H1 (cell line): ENCODE measurements at regions not wholly inside any gene's neighbourhood (a gene's known extent, or its start where the extent isn't known, plus 50 kb on each side); places are given as distances from the start of the nearest gene placed in this dataset.

Experiments
- CTCF ChIA-PET: fragments of 300-600 bp; sonication (Branson Sonifier 250); formaldehyde crosslinking; loops from one replicate; lab custom pipeline; 2021; ENCODE audit not compliant: partially characterized antibody; lab: Charles Lee
- POLR2A ChIA-PET: fragments of 300-600 bp; sonication (Branson Sonifier 250); formaldehyde crosslinking; loops from one replicate; lab custom pipeline; 2021; ENCODE audit warnings: inconsistent platforms; ENCODE audit not compliant: partially characterized antibody; lab: Charles Lee
- DNase-seq, 2 experiments: peaks; one replicate each; pipeline versions ENCODE4 v3.0.0 to v3.0.0-alpha.2; 2010 to 2022; ENCODE audit warnings: low spot score in 2 of 2, low read depth in 1 of 2, mixed read lengths in 1 of 2
- FAIRE-seq: peaks from 2 replicates; lab custom pipeline; 2011; peaks lifted over from hg19 to GRCh38; lab: Jason Lieb, UNC
- H2AFZ ChIP-seq: 2 replicates; pipeline ENCODE4 v1.8.1; 2012; ENCODE audit warnings: low read length, inconsistent platforms
- H2AK5ac ChIP-seq: 2 replicates; pipeline ENCODE4 v1.6.1; 2013; ENCODE audit warnings: low read depth, low read length
- H2BK120ac ChIP-seq: replicated peaks from 2 replicates; pipeline ENCODE3; 2013; ENCODE audit warnings: low read depth, low read length, inconsistent platforms
- H2BK12ac ChIP-seq: 2 replicates; pipeline ENCODE4 v1.6.1; 2013; ENCODE audit warnings: low read depth, low read length
- H2BK15ac ChIP-seq: 2 replicates; pipeline ENCODE4 v1.6.1; 2013; ENCODE audit warnings: low read length
- H2BK20ac ChIP-seq: 2 replicates; pipeline ENCODE4 v1.6.1; 2013; ENCODE audit warnings: low read length
- H2BK5ac ChIP-seq: 2 replicates; pipeline ENCODE4 v1.6.1; 2013; ENCODE audit warnings: low read depth, low read length
- H3K14ac ChIP-seq: 2 replicates; pipeline ENCODE4 v1.6.1; 2013; ENCODE audit warnings: inconsistent platforms; ENCODE audit not compliant: insufficient read length
- H3K18ac ChIP-seq: 2 replicates; pipeline ENCODE4 v1.6.1; 2013; ENCODE audit warnings: low read length; ENCODE audit errors: extremely low read depth
- H3K23ac ChIP-seq: 2 replicates; pipeline ENCODE4 v1.6.1; 2013; ENCODE audit warnings: inconsistent platforms; ENCODE audit not compliant: insufficient read length
- H3K23me2 ChIP-seq: 2 replicates; pipeline ENCODE4 v1.6.1; 2013; ENCODE audit warnings: low read depth, low read length
- H3K27ac ChIP-seq: 2 replicates; pipeline ENCODE4 v1.6.1; 2011; ENCODE audit warnings: low read depth, low read length, inconsistent platforms
- H3K27me3 ChIP-seq, 4 experiments: replicated peaks in 1 of 4; 1 replicate in 1 of 4; 2 replicates in 3 of 4; pipeline versions ENCODE4 v1.6.1 to v1.8.1; 2011 to 2013; ENCODE audit warnings: low read length in 3 of 4, mild to moderate bottlenecking in 3 of 4, inconsistent platforms in 2 of 4, mixed read lengths in 2 of 4, moderate library complexity in 1 of 4; ENCODE audit not compliant: control insufficient read depth in 3 of 4, insufficient read depth in 3 of 4; ENCODE audit errors: extremely low read depth in 1 of 4
- H3K36me3 ChIP-seq, 4 experiments: 2 replicates each; pipeline versions ENCODE4 v1.6.1 to v1.8.1; 2011 to 2013; ENCODE audit warnings: mild to moderate bottlenecking in 4 of 4, low read length in 3 of 4, moderate library complexity in 2 of 4, control low read depth in 1 of 4, inconsistent platforms in 1 of 4; ENCODE audit not compliant: insufficient read depth in 4 of 4, control insufficient read depth in 2 of 4
- H3K4ac ChIP-seq: replicated peaks from 2 replicates; pipeline ENCODE3; 2013; ENCODE audit warnings: low read length, low read depth, mixed read lengths, inconsistent platforms; ENCODE audit not compliant: insufficient read length
- H3K4me1 ChIP-seq, 4 experiments: replicated peaks in 1 of 4; 1 replicate in 1 of 4; 2 replicates in 3 of 4; pipeline versions ENCODE4 v1.6.1 to v1.8.1; 2011 to 2013; ENCODE audit warnings: low read length in 3 of 4, inconsistent platforms in 2 of 4, mixed read lengths in 1 of 4; ENCODE audit not compliant: insufficient read depth in 4 of 4, control insufficient read depth in 3 of 4
- H3K4me2 ChIP-seq, 2 experiments: 2 replicates each; pipeline versions ENCODE4 v1.6.1 to v1.8.1; 2011 to 2013; ENCODE audit warnings: low read depth in 2 of 2, low read length in 2 of 2, control low read depth in 1 of 2, inconsistent platforms in 1 of 2, mild to moderate bottlenecking in 1 of 2; ENCODE audit not compliant: insufficient read depth in 1 of 2
- H3K4me3 ChIP-seq, 4 experiments: fragments of 200-600, 300-600 bp in 1 of 4; sonication (generic), shearing (Covaris generic), sonication (Bioruptor Twin) in 1 of 4; 2 replicates each; pipeline versions ENCODE4 v1.5.1 to v1.8.1; 2011 to 2016; ENCODE audit warnings: low read length in 4 of 4, low read depth in 3 of 4, control low read depth in 2 of 4, inconsistent platforms in 2 of 4, mild to moderate bottlenecking in 2 of 4, mixed read lengths in 1 of 4, moderate library complexity in 1 of 4; ENCODE audit not compliant: insufficient read depth in 2 of 4; ENCODE audit errors: extremely low read depth in 1 of 4
- H3K56ac ChIP-seq: replicated peaks from 2 replicates; pipeline ENCODE3; 2013; ENCODE audit warnings: low read depth, mild to moderate bottlenecking, mixed read lengths, low read length, inconsistent platforms; ENCODE audit not compliant: insufficient read length
- H3K79me1 ChIP-seq: 2 replicates; pipeline ENCODE4 v1.6.1; 2013; ENCODE audit warnings: low read depth, low read length, control low read depth
- H3K79me2 ChIP-seq, 2 experiments: 2 replicates each; pipeline versions ENCODE4 v1.6.1 to v1.8.1; 2012 to 2013; ENCODE audit warnings: low read length in 2 of 2, mild to moderate bottlenecking in 2 of 2, inconsistent platforms in 1 of 2; ENCODE audit not compliant: insufficient read depth in 2 of 2, control insufficient read depth in 1 of 2
- H3K9ac ChIP-seq, 4 experiments: replicated peaks in 1 of 4; 1 replicate in 1 of 4; 2 replicates in 3 of 4; pipeline versions ENCODE4 v1.6.1 to v1.8.1; 2011 to 2013; ENCODE audit warnings: low read depth in 3 of 4, low read length in 3 of 4, control low read depth in 2 of 4, mild to moderate bottlenecking in 2 of 4, moderate library complexity in 2 of 4, inconsistent platforms in 1 of 4; ENCODE audit errors: extremely low read depth in 1 of 4
- H3K9me3 ChIP-seq, 2 experiments: 2 replicates each; pipeline versions ENCODE4 v1.6.1 to v1.8.1; 2012 to 2013; ENCODE audit warnings: mild to moderate bottlenecking in 2 of 2, moderate library complexity in 2 of 2, control low read depth in 1 of 2, inconsistent platforms in 1 of 2, low read depth in 1 of 2, low read length in 1 of 2, mixed read lengths in 1 of 2; ENCODE audit not compliant: insufficient read depth in 2 of 2
- H4K20me1 ChIP-seq, 2 experiments: replicated peaks in 1 of 2; 2 replicates each; pipeline versions ENCODE3 to v1.8.1; 2011 to 2013; ENCODE audit warnings: inconsistent platforms in 2 of 2, low read length in 2 of 2, mild to moderate bottlenecking in 1 of 2; ENCODE audit not compliant: insufficient read depth in 2 of 2, control insufficient read depth in 1 of 2
- H4K5ac ChIP-seq: 2 replicates; pipeline ENCODE4 v1.6.1; 2013; ENCODE audit warnings: low read length, low read depth, mixed read lengths, inconsistent platforms; ENCODE audit not compliant: insufficient read length
- H4K8ac ChIP-seq: 2 replicates; pipeline ENCODE4 v1.8.0; 2013; ENCODE audit warnings: mild to moderate bottlenecking, moderate library complexity, low read length, inconsistent platforms; ENCODE audit not compliant: insufficient read depth; ENCODE audit errors: extremely low read depth
- H4K91ac ChIP-seq: replicated peaks from 2 replicates; pipeline ENCODE3; 2013; ENCODE audit warnings: low read length, mixed read lengths, inconsistent platforms; ENCODE audit not compliant: insufficient read length
- ATF3 ChIP-seq: IDR thresholded peaks from 2 replicates; pipeline ENCODE4 v1.6.1; 2011; ENCODE audit warnings: low read depth, mild to moderate bottlenecking, low read length; ENCODE audit not compliant: insufficient read depth
- BACH1 ChIP-seq: IDR thresholded peaks from 2 replicates; pipeline ENCODE4 v1.6.1; 2012; ENCODE audit warnings: low read length, improper control_type of control experiment
- BRCA1 ChIP-seq: IDR thresholded peaks from 2 replicates; pipeline ENCODE4 v1.6.1; 2012; ENCODE audit warnings: low read depth, low read length, improper control_type of control experiment
- CEBPB ChIP-seq: IDR thresholded peaks from 2 replicates; pipeline ENCODE4 v1.6.1; 2012; ENCODE audit warnings: low read depth, low read length
- CHD1 ChIP-seq: IDR thresholded peaks from 2 replicates; pipeline ENCODE4 v1.6.1; 2012; ENCODE audit warnings: low read depth, low read length, improper control_type of control experiment
- EGR1 ChIP-seq: IDR thresholded peaks from 2 replicates; pipeline ENCODE4 v1.6.1; 2011; ENCODE audit warnings: low read depth, low read length, borderline replicate concordance
- JUND ChIP-seq: IDR thresholded peaks from 2 replicates; pipeline ENCODE4 v1.6.1; 2011; ENCODE audit warnings: mild to moderate bottlenecking, improper control_type of control experiment, low read length
- KDM4A ChIP-seq: IDR thresholded peaks from one replicate; pipeline ENCODE4 v1.7.1; 2012; ENCODE audit warnings: low read depth, mild to moderate bottlenecking, moderate library complexity, low read length, inconsistent platforms; ENCODE audit not compliant: severe bottlenecking
- KDM5A ChIP-seq: fragments of 200-600 bp; IDR thresholded peaks from 2 replicates; pipeline ENCODE4 v1.7.1; 2012; ENCODE audit warnings: mild to moderate bottlenecking, low read length, inconsistent platforms, mixed read lengths
- NRF1 ChIP-seq: IDR thresholded peaks from 2 replicates; pipeline ENCODE4 v1.6.1; 2011; ENCODE audit warnings: mild to moderate bottlenecking, low read depth, low read length, improper control_type of control experiment
- POLR2AphosphoS5 ChIP-seq: IDR thresholded peaks from 2 replicates; pipeline ENCODE4 v1.6.1; 2011; ENCODE audit warnings: low read depth, low read length
- POU5F1 ChIP-seq: IDR thresholded peaks from 2 replicates; pipeline ENCODE4 v1.6.1; 2011; ENCODE audit warnings: low read depth, mild to moderate bottlenecking, low read length, moderate library complexity
- RXRA ChIP-seq: IDR thresholded peaks from 2 replicates; pipeline ENCODE4 v1.6.1; 2011; ENCODE audit warnings: low read depth, mild to moderate bottlenecking, low read length, moderate library complexity; ENCODE audit not compliant: insufficient read depth
- SRF ChIP-seq: IDR thresholded peaks from 2 replicates; pipeline ENCODE4 v1.6.1; 2011; ENCODE audit warnings: mild to moderate bottlenecking, low read depth, low read length, moderate library complexity
- TCF12 ChIP-seq: IDR thresholded peaks from 2 replicates; pipeline ENCODE4 v1.6.1; 2011; ENCODE audit warnings: low read depth, mild to moderate bottlenecking, low read length
- YY1 ChIP-seq: IDR thresholded peaks from 2 replicates; pipeline ENCODE4 v1.6.1; 2011; ENCODE audit warnings: low read depth, mild to moderate bottlenecking, low read length
- WGBS, 2 experiments: shearing (Covaris generic) in 1 of 2; methylation state at CpG; one replicate each; pipeline versions ENCODE4 v1.1.6 to v1.1.7; 2013 to 2015; ENCODE audit warnings: low lambda C conversion rate in 2 of 2, mixed read lengths in 2 of 2, inconsistent platforms in 1 of 2, low coverage in 1 of 2, missing lambda C conversion rate in 1 of 2; ENCODE audit not compliant: insufficient replicate concordance in 2 of 2, insufficient coverage in 1 of 2, insufficient read length in 1 of 2; ENCODE audit errors: extremely low coverage in 1 of 2, missing lambda C conversion rate in 1 of 2; 5-methylcytosine and 5-hydroxymethylcytosine counted together

- no peak overlapping the region for H2BK120ac ChIP-seq
- TF ChIP-seq YY1: no peak
- no peak for TF ChIP-seq KDM4A
- no peak for TF ChIP-seq NRF1
- no peak for TF ChIP-seq EGR1
- TF ChIP-seq JUND: no peak
- no peak for TF ChIP-seq CHD1
- no peak for TF ChIP-seq POLR2AphosphoS5
- TF ChIP-seq POU5F1: no peak
- no peak for TF ChIP-seq SRF
- TF ChIP-seq CEBPB: no peak
- TF ChIP-seq BRCA1: no peak
- TF ChIP-seq KDM5A: no peak
- no peak for TF ChIP-seq BACH1
- no peak for TF ChIP-seq ATF3
- TF ChIP-seq TCF12: no peak
- no peak for TF ChIP-seq RXRA
- TF ChIP-seq, all 59 proteins: peak for 0
- Histone ChIP-seq H4K5ac (no peak overlapping the region), H3K56ac (no peak overlapping the region), H3K79me2 (no peaks in the 10 kb centered on the region), H3K4me1 (no peaks in the 10 kb centered on the region), H3K9me3 (no peaks in the 10 kb centered on the region), H3K9ac (no peak overlapping the region), H3K27me3 (peaks cover 0 to 1% (median 0%) of the 10 kb centered on the region in 4 experiments; a peak in 1 of 7 replicates), H3K79me1 (no peaks in the 10 kb centered on the region), H2AFZ (no peak overlapping the region), H2BK20ac (no peak overlapping the region), H3K23me2 (no peaks in the 10 kb centered on the region), H4K20me1 (no peaks in the 10 kb centered on the region), H3K4ac (no peak overlapping the region), H3K18ac (no peak overlapping the region), H3K4me3 (no peak overlapping the region), H2AK5ac (no peak overlapping the region), H2BK15ac (no peak overlapping the region), H2BK12ac (no peak overlapping the region), H2BK5ac (no peak overlapping the region), H3K27ac (no peak overlapping the region), H3K4me2 (no peak overlapping the region), H4K91ac (no peak overlapping the region), H3K23ac (no peak overlapping the region), H3K14ac (no peak overlapping the region), H4K8ac (no peak overlapping the region), H3K36me3 (no peaks in the 10 kb centered on the region)
- FAIRE-seq (no peak), DNase-seq (no peak)
- ChIA-PET POLR2A (no interaction called here), CTCF (interaction anchor here (1.8 kb wide), 1 partner anchor 21 kb away, joined by 5 read pairs; no protein-coding TSS in a partner anchor)
- WGBS, 2 experiments: 93% methylated on average over 3 of the region's 3 CpGs; no CpG with 5 or more reads in 1 of the 2 experiments
Measured at GRCh38 chr6:6418421-6418820, 98.0 kb upstream of the F13A1 start.
